Fibroblast of lung (primary cell): ENCODE measurements at regions not wholly inside any gene's neighbourhood (a gene's known extent, or its start where the extent isn't known, plus 50 kb on each side); places are given as distances from the start of the nearest gene placed in this dataset.

ENCODE experiments used
- CTCF ChIP-seq, 2 donors: IDR thresholded peaks in 1 of 2; conservative IDR thresholded peaks in 1 of 2; 1 replicate in 1 of 2; 2 replicates in 1 of 2; pipeline ENCODE4 v1.5.1; 2011 to 2012; ENCODE audit warnings: low read length in 2 of 2, control low read depth in 1 of 2, inconsistent platforms in 1 of 2, low read depth in 1 of 2, mild to moderate bottlenecking in 1 of 2
- EZH2 ChIP-seq: IDR thresholded peaks from 2 replicates; pipeline ENCODE4 v1.5.1; 2012; ENCODE audit warnings: low read length, control low read depth, mild to moderate bottlenecking; ENCODE audit errors: missing control alignments

DNA sequence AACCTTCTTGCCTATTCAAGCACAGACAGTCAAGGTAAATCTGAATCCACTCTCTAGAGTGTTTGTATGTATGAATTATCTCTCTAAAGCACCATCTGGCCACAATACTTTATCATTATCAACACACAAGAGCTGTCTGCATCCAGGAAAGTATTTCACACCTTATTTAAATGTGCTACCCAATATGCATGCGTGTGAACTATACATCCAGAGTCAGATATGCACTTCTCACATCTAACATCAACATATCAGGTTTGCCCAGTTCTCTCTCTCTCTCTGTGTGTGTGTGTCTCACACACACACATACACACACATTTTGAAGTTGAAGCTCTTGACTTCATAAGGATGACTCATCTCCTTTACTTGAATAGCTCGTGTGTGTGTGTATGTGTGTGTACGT is 697.5 kb upstream of the PCDH20 start:
- TF ChIP-seq EZH2 (no peak), CTCF (conservative IDR thresholded peaks at IDR 0.05 in 1 of 2, IDR thresholded peaks at IDR 0.05 in 1 of 2; ENCODE audit: low read depth in 1 of 2, low read length in 2 of 2) (no peak)
